ENCODE measurements at regions not wholly inside any gene's neighbourhood (a gene's known extent, or its start where the extent isn't known, plus 50 kb on each side); places are given as distances from the start of the nearest gene placed in this dataset.

DNA sequence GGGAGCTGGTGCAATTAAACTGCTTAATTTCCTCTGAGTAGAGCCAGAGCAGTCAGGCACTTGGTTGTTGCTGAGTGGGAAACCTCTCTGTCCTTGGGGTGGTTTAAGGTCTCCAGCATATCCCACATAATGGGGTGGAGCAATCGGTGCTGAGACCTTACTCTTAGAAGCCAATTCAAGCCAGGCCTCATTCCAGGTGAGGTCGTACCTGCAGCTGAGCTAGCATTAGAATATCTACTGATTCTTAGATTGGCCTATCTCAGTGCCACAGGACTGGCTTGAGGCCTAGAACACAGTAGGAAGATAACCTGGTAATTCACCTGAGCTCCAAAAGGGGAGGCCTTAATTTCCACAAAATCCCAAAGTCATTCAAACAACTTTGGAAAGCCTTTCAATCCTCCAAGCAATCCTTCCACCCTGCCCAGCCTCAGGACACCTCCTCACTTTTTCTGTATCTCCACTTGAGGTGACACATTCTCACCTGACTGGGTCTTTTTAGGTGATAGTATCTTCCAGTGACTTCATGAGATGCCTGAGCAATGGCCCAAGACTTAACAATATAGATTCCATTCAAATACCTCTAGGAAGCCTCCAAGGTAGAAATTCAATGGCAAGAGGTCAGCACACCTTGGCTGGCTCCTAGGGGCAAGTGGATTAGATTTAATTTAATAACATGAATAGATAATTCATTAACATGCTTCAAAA, 91.0 kb downstream of the FEM1C start:
- TF ChIP-seq, protein P1, sequence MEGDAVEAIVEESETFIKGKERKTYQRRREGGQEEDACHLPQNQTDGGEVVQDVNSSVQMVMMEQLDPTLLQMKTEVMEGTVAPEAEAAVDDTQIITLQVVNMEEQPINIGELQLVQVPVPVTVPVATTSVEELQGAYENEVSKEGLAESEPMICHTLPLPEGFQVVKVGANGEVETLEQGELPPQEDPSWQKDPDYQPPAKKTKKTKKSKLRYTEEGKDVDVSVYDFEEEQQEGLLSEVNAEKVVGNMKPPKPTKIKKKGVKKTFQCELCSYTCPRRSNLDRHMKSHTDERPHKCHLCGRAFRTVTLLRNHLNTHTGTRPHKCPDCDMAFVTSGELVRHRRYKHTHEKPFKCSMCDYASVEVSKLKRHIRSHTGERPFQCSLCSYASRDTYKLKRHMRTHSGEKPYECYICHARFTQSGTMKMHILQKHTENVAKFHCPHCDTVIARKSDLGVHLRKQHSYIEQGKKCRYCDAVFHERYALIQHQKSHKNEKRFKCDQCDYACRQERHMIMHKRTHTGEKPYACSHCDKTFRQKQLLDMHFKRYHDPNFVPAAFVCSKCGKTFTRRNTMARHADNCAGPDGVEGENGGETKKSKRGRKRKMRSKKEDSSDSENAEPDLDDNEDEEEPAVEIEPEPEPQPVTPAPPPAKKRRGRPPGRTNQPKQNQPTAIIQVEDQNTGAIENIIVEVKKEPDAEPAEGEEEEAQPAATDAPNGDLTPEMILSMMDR (IDR thresholded peaks at IDR 0.05), result no peak
- no peak for TF ChIP-seq POLR2A (IDR thresholded peaks at IDR 0.05)
- no peak for TF ChIP-seq EP300 (IDR thresholded peaks at IDR 0.05)

Data from ovary (tissue), 3 donors.